NCI-H2196 (cell line): ENCODE measurements at regions not wholly inside any gene's neighbourhood (a gene's known extent, or its start where the extent isn't known, plus 50 kb on each side); places are given as distances from the start of the nearest gene placed in this dataset.

Experiments
- DNase-seq: peaks from one replicate; lab custom pipeline; 2025; ENCODE audit not compliant: unreplicated experiment; lab: John Stamatoyannopoulos, UW

- DNase-seq, result no peak
These were observed 259.2 kb downstream of the TOMM20 start for GRCh38 chr1:234869182-234870019.

- DNase-seq, result no peak
These were observed 258.5 kb upstream of the IRF2BP2 start for GRCh38 chr1:234868296-234869147.

- no peak for DNase-seq
These were observed 256.3 kb upstream of the IRF2BP2 start for GRCh38 chr1:234866007-234866866.

- DNase-seq, result no peak
These were observed 255.4 kb upstream of the IRF2BP2 start for GRCh38 chr1:234865171-234866006.

GRCh38 chr1:234864116-234864515 is 254.1 kb upstream of the IRF2BP2 start:
- DNase-seq, result no peak

- no peak for DNase-seq
These were observed 253.6 kb upstream of the IRF2BP2 start for GRCh38 chr1:234863551-234863971.

GRCh38 chr1:234862944-234863515 is 253.1 kb upstream of the IRF2BP2 start:
- no peak for DNase-seq

- no peak for DNase-seq
These were observed 252.5 kb upstream of the IRF2BP2 start for GRCh38 chr1:234862360-234862943.

GRCh38 chr1:234861761-234862160 is 251.8 kb upstream of the IRF2BP2 start:
- no peak for DNase-seq

GRCh38 chr1:234861024-234861620 is 251.1 kb upstream of the IRF2BP2 start:
- DNase-seq, result no peak

- DNase-seq, result no peak
These were observed 248.7 kb upstream of the IRF2BP2 start for GRCh38 chr1:234858722-234859121.

- no peak for DNase-seq
These were observed 246.9 kb upstream of the IRF2BP2 start for GRCh38 chr1:234856845-234857245.

- no peak for DNase-seq
These were observed 245.9 kb upstream of the IRF2BP2 start for GRCh38 chr1:234855851-234856250.

GRCh38 chr1:234854645-234855039 is 244.7 kb upstream of the IRF2BP2 start:
- DNase-seq, result no peak

GRCh38 chr1:234853906-234854644 is 244.1 kb upstream of the IRF2BP2 start:
- DNase-seq, result no peak

GRCh38 chr1:234852659-234853058 is 242.7 kb upstream of the IRF2BP2 start:
- DNase-seq, result no peak

- DNase-seq, result no peak
These were observed 241.8 kb upstream of the IRF2BP2 start for GRCh38 chr1:234851450-234852438.
